ENCODE measurements at regions not wholly inside any gene's neighbourhood (a gene's known extent, or its start where the extent isn't known, plus 50 kb on each side); places are given as distances from the start of the nearest gene placed in this dataset.
"Not testable (repeated sequence)": the region's sequence is repeated elsewhere in the genome, so short reads cannot be mapped to it uniquely, and the experiment has no call there.

- Histone ChIP-seq H3K36me3 (ENCODE audit: low read depth) (no peaks in the 10 kb centered on the region), H3K4me3 (no peak overlapping the region), H3K9me3 (no peaks in the 10 kb centered on the region), H3K4me1 (ENCODE audit: low read depth) (peaks cover 4% of the 10 kb centered on the region)
- intact Hi-C loops (cut with DNase I, micrococcal nuclease) = no loop called here
- TF ChIP-seq, protein P1, sequence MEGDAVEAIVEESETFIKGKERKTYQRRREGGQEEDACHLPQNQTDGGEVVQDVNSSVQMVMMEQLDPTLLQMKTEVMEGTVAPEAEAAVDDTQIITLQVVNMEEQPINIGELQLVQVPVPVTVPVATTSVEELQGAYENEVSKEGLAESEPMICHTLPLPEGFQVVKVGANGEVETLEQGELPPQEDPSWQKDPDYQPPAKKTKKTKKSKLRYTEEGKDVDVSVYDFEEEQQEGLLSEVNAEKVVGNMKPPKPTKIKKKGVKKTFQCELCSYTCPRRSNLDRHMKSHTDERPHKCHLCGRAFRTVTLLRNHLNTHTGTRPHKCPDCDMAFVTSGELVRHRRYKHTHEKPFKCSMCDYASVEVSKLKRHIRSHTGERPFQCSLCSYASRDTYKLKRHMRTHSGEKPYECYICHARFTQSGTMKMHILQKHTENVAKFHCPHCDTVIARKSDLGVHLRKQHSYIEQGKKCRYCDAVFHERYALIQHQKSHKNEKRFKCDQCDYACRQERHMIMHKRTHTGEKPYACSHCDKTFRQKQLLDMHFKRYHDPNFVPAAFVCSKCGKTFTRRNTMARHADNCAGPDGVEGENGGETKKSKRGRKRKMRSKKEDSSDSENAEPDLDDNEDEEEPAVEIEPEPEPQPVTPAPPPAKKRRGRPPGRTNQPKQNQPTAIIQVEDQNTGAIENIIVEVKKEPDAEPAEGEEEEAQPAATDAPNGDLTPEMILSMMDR (IDR thresholded peaks at IDR 0.05) = no peak
- ATAC-seq = no peak
- DNase-seq = no peak
Observed at GRCh38 chr7:112942981-112943380, 143.6 kb downstream of the GPR85 start.

GRCh38 chr7:112942125-112942524 is 144.5 kb downstream of the GPR85 start:
- H3K4me3 ChIP-seq; ATAC-seq; H3K9me3 ChIP-seq; H3K36me3 ChIP-seq (ENCODE audit: low read depth); DNase-seq; intact Hi-C loops (cut with DNase I, micrococcal nuclease): not testable (repeated sequence)
- H3K4me1 ChIP-seq (ENCODE audit: low read depth) = peaks cover 11% of the 10 kb centered on the region

- Histone ChIP-seq H3K36me3 (ENCODE audit: low read depth) (no peaks in the 10 kb centered on the region), H3K4me3 (peak overlapping the region; percentile 87), H3K4me1 (ENCODE audit: low read depth) (peaks cover 11% of the 10 kb centered on the region), H3K9me3 (no peaks in the 10 kb centered on the region)
- DNase-seq = no peak
- TF ChIP-seq, protein P1 (IDR thresholded peaks at IDR 0.05) = no peak
- intact Hi-C loops (cut with DNase I, micrococcal nuclease) = no loop called here
- peak; percentile 57 for ATAC-seq
Observed at GRCh38 chr7:112940314-112940732, 146.3 kb downstream of the GPR85 start.

- DNase-seq (peak; percentile 99 to 100 (median 99)), ATAC-seq (peak; percentile 99)
- Histone ChIP-seq H3K36me3 (ENCODE audit: low read depth) (no peaks in the 10 kb centered on the region), H3K9me3 (no peaks in the 10 kb centered on the region), H3K4me1 (ENCODE audit: low read depth) (peaks cover 11% of the 10 kb centered on the region), H3K4me3 (peak overlapping the region; percentile 87)
- intact Hi-C loops (cut with DNase I, micrococcal nuclease) = no loop called here
- TF ChIP-seq, protein P1 (IDR thresholded peaks at IDR 0.05) = no peak
Observed at GRCh38 chr7:112939574-112940313, 146.9 kb downstream of the GPR85 start.

DNA sequence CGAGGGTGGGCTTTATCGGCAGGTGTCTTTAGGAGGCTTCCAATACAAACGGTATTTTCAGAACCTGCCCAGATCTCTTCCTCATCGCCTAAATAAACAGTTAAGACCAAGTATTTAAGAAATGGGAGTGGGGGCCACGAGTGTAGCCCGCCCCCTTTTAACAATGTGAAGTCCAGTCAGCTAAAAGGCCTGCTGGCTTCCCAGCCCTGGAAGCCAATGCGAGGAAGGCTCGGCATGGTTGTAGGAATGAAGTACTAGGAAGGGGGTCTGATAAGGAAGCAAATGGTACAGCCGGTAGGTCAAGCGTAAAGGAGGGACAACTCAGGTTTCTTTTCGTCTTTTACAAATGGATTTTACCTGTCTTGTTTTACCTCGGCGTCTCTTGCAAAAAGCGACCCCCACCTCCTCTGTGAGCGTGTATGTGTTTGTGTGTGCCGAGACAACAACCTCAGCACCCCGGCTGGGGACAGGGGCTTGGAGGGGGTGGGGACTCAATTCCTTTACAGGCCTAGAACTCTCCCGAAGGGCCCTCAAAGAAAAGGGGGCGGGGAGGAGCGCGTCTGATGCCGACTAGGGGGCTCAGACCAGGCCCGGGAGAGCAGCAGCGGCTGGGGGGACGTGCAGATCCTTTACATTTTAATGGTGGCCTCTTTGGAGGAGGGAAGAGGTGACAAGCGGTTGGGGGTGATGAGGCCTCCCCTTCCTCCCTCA is 147.6 kb downstream of the GPR85 start:
- peak; percentile 32 to 71 (median 35) for DNase-seq
- ATAC-seq = peak; percentile 3
- H3K36me3 ChIP-seq (ENCODE audit: low read depth) = no peaks in the 10 kb centered on the region
- TF ChIP-seq, protein P1 (IDR thresholded peaks at IDR 0.05) = no peak
- peak overlapping the region; percentile 87 for H3K4me3 ChIP-seq
- intact Hi-C loops (cut with DNase I, micrococcal nuclease) = no loop called here
- no peaks in the 10 kb centered on the region for H3K9me3 ChIP-seq
- peaks cover 11% of the 10 kb centered on the region for H3K4me1 ChIP-seq (ENCODE audit: low read depth)

Measured in mucosa of descending colon (tissue), 3 donors.